HG03066 (cell line): ENCODE measurements at regions not wholly inside any gene's neighbourhood (a gene's known extent, or its start where the extent isn't known, plus 50 kb on each side); places are given as distances from the start of the nearest gene placed in this dataset.
A peak's percentile ranks its signal among the peaks of the same experiment; 100 is the strongest.

Experiments used
- ATAC-seq: cut with Tn5 transposase; IDR thresholded peaks from one replicate; pipeline ENCODE4 v1.9.1; 2021; ENCODE audit warnings: low read depth; ENCODE audit not compliant: unreplicated experiment

- ATAC-seq, result no peak
These were observed 219.8 kb downstream of the OR13H1 start for GRCh38 chrX:131763674-131764073.

- ATAC-seq, result no peak
These were observed 220.3 kb downstream of the OR13H1 start for GRCh38 chrX:131764216-131764615.

- no peak for ATAC-seq
These were observed 234.7 kb downstream of the OR13H1 start for GRCh38 chrX:131778269-131779218.

- ATAC-seq, result no peak
These were observed 235.4 kb downstream of the OR13H1 start for GRCh38 chrX:131779306-131779705.

- ATAC-seq, result no peak
These were observed 235.9 kb downstream of the OR13H1 start for GRCh38 chrX:131779741-131780140.

- no peak for ATAC-seq
These were observed 238.8 kb downstream of the OR13H1 start for GRCh38 chrX:131782646-131783045.

- no peak for ATAC-seq
These were observed 239.4 kb upstream of the STK26 start for GRCh38 chrX:131783555-131784308.

- peak; percentile 72 for ATAC-seq
These were observed 233.4 kb upstream of the STK26 start for GRCh38 chrX:131789664-131790063.

- no peak for ATAC-seq
These were observed 231.3 kb upstream of the STK26 start for GRCh38 chrX:131791608-131792355.

GRCh38 chrX:131792356-131792749 is 230.7 kb upstream of the STK26 start:
- ATAC-seq, result no peak

GRCh38 chrX:131792789-131793462 is 230.2 kb upstream of the STK26 start:
- ATAC-seq, result no peak

- ATAC-seq, result no peak
These were observed 227.5 kb upstream of the STK26 start for GRCh38 chrX:131795442-131796229.

- no peak for ATAC-seq
These were observed 222.0 kb upstream of the STK26 start for GRCh38 chrX:131801066-131801465.

GRCh38 chrX:131801911-131802310 is 221.2 kb upstream of the STK26 start:
- ATAC-seq, result no peak

- ATAC-seq, result no peak
These were observed 220.1 kb upstream of the STK26 start for GRCh38 chrX:131802836-131803626.

GRCh38 chrX:131812847-131813825 is 210.0 kb upstream of the STK26 start:
- peak; percentile 82 for ATAC-seq

GRCh38 chrX:131816551-131817136 is 206.5 kb upstream of the STK26 start:
- peak; percentile 54 for ATAC-seq
